HG03135 (cell line): ENCODE measurements at regions not wholly inside any gene's neighbourhood (a gene's known extent, or its start where the extent isn't known, plus 50 kb on each side); places are given as distances from the start of the nearest gene placed in this dataset.
"Not testable (repeated sequence)": the region's sequence is repeated elsewhere in the genome, so short reads cannot be mapped to it uniquely, and the experiment has no call there.

Experiments
- ATAC-seq: cut with Tn5 transposase; IDR thresholded peaks from one replicate; pipeline ENCODE4 v1.9.1; 2021; ENCODE audit warnings: mild to moderate bottlenecking, moderate library complexity; ENCODE audit not compliant: unreplicated experiment

- ATAC-seq, result no peak
Observed at GRCh38 chr11:134659882-134660281, 247.8 kb upstream of the B3GAT1 start.

GRCh38 chr11:134658481-134659225, 246.6 kb upstream of the B3GAT1 start:
- no peak for ATAC-seq

- no peak for ATAC-seq
Observed at GRCh38 chr11:134657631-134658030, 245.6 kb upstream of the B3GAT1 start.

GRCh38 chr11:134656861-134657540, 245.0 kb upstream of the B3GAT1 start:
- no peak for ATAC-seq

GRCh38 chr11:134656086-134656840, 244.2 kb upstream of the B3GAT1 start:
- not testable (repeated sequence) for ATAC-seq

- no peak for ATAC-seq
Observed at GRCh38 chr11:134655189-134655989, 243.3 kb upstream of the B3GAT1 start.

GRCh38 chr11:134654161-134654915, 242.3 kb upstream of the B3GAT1 start:
- no peak for ATAC-seq

GRCh38 chr11:134652586-134653255, 240.7 kb upstream of the B3GAT1 start:
- no peak for ATAC-seq

- ATAC-seq, result no peak
Observed at GRCh38 chr11:134647066-134647743, 235.2 kb upstream of the B3GAT1 start.

GRCh38 chr11:134646561-134646960, 234.5 kb upstream of the B3GAT1 start:
- ATAC-seq, result no peak

GRCh38 chr11:134645576-134645975, 233.5 kb upstream of the B3GAT1 start:
- ATAC-seq, result no peak

- no peak for ATAC-seq
Observed at GRCh38 chr11:134644476-134645456, 232.7 kb upstream of the B3GAT1 start.

- no peak for ATAC-seq
Observed at GRCh38 chr11:134643115-134644012, 231.3 kb upstream of the B3GAT1 start.

GRCh38 chr11:134642206-134642605, 230.2 kb upstream of the B3GAT1 start:
- no peak for ATAC-seq

- ATAC-seq, result no peak
Observed at GRCh38 chr11:134640971-134641968, 229.2 kb upstream of the B3GAT1 start.

GRCh38 chr11:134640536-134640935, 228.5 kb upstream of the B3GAT1 start:
- no peak for ATAC-seq
